Kasumi-1 (cell line): ENCODE measurements at regions not wholly inside any gene's neighbourhood (a gene's known extent, or its start where the extent isn't known, plus 50 kb on each side); places are given as distances from the start of the nearest gene placed in this dataset.
"Not testable (repeated sequence)": the region's sequence is repeated elsewhere in the genome, so short reads cannot be mapped to it uniquely, and the experiment has no call there.

ENCODE experiments used
- DNase-seq, 2 experiments: peaks; one replicate each; lab custom pipeline; 2025; lab: John Stamatoyannopoulos, UW

DNA sequence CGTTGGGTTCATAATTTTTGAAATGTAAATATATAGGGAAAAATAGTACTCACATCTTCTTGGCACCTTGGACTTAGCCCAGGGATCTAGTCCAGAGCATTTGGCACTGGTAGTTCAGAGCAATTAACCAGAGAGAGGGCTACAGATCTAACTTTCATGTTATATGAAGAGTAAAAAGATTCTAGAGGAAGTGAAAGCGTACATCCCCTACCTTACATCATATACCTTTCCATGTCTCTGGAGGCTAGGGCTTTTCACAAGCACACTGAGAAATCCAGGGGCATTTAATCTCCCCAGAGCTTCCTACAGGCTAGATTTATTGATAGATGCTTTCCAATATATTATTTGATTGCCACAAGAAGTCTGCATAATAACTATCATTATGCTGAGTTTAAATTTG lies 687.5 kb upstream of the FBXO33 start:
- DNase-seq, result no peak

DNA sequence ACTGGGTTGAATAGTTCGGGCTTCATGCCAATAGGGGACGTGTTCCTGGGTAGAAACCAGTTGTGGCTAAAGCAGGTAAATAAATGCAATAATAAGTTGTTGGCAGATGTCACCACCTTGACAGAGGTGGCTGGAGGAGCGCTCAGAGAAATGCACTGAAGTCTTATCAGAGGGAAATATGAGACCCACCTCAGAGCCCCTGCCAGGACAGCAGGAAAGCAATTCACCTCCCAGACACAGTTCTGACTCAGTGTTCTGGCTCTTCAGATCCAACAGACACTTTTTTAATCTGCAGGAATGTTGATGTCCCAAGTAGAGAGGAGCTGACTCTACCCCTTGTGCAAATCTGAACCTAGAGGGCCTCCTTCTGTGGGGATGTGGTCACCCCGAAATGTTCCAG lies 687.1 kb upstream of the FBXO33 start:
- no peak for DNase-seq

GRCh38 chr14:40115583-40115982 lies 683.4 kb upstream of the FBXO33 start:
- no peak for DNase-seq

- no peak for DNase-seq
Observed at GRCh38 chr14:40113671-40114070, 681.4 kb upstream of the FBXO33 start.

DNA sequence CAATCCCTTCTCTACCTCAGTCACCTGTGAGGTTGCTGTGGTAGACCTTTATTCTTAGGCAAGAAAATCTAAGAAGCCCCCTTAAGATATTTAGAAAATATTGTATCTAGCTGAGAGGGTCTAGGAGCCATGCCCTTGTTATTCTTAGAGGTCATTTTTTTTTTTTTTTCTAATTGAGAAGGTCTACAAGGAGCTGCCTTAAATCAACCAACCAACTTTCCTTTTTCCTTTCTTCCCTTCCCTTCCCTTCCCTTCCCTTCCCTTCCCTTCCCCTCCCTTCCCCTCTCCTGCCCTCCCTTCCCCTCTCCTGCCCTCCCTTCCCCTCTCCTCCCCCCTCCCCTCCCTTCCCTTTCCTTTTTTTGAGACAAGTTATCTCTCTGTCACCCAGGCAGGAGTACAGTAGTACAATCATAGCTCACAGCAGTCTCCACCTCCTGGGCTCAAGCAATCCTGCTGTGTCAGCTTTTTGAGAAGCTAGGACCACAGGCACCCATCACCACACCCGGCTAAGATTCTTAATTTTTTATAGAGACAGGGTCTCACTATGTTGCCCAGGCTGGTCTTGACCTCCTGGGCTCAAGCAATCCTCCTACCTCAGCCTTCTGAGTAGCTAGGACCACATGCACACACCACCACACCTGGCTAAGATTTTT lies 668.4 kb upstream of the FBXO33 start:
- DNase-seq, result no peak

DNA sequence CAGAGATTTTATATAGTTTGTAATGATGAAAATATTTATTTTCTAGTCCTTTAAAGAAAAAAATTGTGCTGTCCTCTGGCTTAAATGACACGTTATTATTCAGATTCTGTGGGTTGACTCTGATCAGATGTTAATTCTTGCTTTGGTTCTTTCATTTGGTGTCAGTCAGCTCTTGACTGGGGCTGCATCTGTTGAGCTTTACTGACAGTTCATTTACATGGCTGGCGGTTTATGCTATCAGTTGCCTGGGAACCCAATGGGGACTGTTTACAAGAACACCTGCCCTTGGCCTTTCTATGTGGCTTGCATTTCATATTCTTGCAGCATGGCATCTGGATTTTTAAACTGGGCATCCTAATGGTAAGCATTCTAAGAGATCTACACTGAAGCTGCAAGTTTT lies 667.1 kb upstream of the FBXO33 start:
- no peak for DNase-seq

- DNase-seq, result no peak
Observed at GRCh38 chr14:40098468-40098867, 666.2 kb upstream of the FBXO33 start.

- no peak for DNase-seq
Observed at GRCh38 chr14:40096968-40097367, 664.7 kb upstream of the FBXO33 start.

DNA sequence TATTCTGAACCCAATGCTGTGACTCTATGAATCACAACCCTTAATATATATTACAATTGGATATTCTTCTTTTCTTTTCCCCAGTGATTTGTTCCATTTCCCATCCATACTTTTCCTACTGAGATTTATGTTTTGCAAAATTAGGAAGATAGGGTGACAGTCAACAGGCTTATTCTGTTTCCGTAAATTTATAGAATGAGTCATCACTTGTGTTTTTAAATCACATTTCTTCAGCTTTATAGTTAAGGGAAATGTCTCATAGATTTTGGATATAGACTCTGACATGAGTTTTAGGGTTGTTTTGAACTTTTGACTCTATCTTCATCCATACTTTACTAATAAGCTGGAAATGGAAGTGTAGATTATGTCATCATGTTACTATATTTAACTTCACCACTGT lies 661.6 kb upstream of the FBXO33 start:
- DNase-seq, result no peak

GRCh38 chr14:40074169-40074568 lies 641.9 kb upstream of the FBXO33 start:
- DNase-seq, result no peak

DNA sequence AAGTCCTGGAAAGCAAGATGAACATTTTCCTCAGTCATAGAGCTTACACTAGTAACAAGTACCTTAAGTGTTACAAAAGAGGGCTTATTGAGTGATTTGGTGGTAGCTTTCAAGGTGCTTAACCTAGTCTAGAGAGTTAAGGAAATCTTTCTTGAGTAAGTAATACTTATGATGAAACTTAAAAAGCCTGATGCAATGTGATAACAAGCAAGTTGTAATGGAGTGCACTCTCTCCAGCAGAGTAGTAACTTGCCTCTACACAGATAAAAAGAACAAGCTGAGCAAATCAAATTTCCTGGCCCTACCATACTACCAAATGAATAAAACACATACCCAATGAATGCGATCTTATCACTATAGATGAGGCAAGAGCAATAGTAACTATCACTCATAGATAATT lies 639.9 kb upstream of the FBXO33 start:
- no peak for DNase-seq

GRCh38 chr14:40058901-40059897 lies 627.0 kb upstream of the FBXO33 start:
- DNase-seq, result no peak

DNA sequence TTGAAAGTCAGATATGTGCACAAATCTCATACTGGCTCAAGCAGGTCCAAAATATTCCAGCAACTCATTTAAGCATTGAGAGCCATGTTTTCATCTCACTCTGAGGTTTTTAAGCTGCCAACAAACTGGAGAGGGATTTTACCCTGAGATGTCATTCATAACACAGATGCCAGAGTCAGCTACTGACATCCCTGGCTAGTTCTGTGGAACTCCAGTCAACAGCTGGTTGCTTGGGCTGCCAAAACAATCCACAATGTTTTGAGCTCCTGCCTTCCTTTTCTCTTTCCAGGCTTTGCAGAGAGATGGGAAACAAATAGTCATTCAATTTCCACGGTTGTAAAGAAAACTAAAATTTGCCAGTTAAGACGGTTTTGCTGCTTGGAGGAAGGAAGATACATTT lies 621.2 kb upstream of the FBXO33 start:
- DNase-seq, result no peak

GRCh38 chr14:40028991-40029390 lies 596.8 kb upstream of the FBXO33 start:
- no peak for DNase-seq

DNA sequence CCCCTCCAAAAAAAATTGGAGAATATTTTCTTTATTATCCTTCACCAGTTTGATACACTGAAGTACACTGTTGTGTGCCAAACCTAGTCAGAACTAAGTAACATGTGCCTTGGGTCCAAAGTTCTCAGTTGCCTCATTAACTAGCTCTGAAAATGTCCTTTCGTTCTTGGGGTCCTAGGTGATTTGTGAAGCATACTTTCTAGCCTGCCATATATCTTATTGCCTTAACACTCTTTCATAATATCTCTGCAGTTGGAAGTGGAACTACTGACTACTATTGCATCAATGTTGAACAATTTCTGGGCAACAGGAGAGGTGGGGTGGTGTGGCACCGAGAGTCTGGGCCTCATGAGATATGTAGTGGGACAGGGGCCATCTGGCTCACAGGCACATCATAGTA lies 592.9 kb upstream of the FBXO33 start:
- DNase-seq, result no peak

- DNase-seq, result no peak
Observed at GRCh38 chr14:40010961-40011360, 578.7 kb upstream of the FBXO33 start.

GRCh38 chr14:40009771-40010170 lies 577.5 kb upstream of the FBXO33 start:
- no peak for DNase-seq

DNA sequence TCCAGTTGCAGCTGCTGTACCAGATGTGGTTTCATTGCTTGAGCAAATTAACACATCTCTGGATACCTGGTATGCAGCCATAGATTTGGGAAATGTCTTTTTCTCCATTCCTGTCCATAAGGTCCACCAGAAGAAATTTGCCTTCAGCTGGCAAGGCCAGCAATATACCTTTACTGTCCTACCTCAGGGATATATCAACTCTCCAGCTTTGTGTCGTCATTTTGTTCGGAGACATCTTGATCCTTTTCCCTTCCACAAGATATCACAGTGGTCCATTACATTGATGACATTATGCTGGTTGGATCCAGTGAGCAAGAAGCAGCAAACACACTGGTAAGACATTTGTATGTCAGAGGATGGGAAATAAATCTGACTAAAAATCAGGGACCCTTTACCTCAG lies 576.1 kb upstream of the FBXO33 start:
- not testable (repeated sequence) for DNase-seq

DNA sequence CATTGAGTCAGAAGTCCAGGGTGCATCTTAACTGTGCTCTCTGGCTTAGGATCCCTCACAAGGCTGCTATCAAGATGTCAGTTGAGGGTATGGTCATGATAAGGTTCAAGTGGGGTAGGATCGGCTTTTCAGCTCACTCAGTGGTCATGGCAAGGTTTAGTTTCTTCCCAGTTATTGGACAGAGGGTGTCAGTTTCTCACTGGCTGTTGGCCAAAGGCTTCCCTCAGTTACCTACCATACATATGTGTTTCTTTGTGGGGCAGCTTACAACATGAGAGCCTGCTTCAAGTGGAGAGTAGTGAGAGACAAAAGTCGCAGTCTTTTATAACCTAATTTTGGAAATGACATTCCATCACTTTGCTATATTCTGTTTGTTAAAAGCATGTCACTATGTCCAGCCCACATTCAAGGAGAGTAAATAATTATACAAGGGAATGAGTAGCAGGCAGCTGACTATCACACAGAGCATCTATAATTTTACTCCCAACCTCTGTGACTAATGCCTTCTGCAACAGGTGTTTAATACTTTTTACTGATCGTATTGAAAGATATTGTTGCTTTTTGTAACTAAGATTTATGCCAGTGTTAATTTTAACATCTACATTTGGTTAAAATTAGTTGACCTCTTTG lies 572.8 kb upstream of the FBXO33 start:
- no peak for DNase-seq

DNA sequence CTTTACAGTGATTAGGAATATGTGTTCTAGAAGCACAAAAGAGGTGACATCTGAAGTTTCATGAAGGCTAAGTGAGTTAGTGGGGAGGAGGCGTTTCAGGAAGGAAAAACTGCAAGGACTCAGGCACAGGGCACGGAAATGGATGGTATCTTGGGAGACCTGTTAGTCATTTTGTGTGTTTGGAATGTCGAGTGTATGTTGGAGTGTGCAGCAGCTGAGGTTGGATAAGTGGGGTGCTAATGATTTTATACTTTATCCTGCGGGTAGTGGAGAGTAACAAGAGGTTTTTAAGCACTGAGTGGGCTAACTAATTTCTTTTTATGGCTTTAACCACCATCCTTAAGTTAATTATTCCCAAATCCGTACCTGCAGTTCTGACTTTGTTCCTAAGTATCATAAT lies 571.5 kb upstream of the FBXO33 start:
- no peak for DNase-seq

GRCh38 chr14:39998854-39999253 lies 566.6 kb upstream of the FBXO33 start:
- DNase-seq, result no peak

- no peak for DNase-seq
Observed at GRCh38 chr14:39998114-39998513, 565.9 kb upstream of the FBXO33 start.

DNA sequence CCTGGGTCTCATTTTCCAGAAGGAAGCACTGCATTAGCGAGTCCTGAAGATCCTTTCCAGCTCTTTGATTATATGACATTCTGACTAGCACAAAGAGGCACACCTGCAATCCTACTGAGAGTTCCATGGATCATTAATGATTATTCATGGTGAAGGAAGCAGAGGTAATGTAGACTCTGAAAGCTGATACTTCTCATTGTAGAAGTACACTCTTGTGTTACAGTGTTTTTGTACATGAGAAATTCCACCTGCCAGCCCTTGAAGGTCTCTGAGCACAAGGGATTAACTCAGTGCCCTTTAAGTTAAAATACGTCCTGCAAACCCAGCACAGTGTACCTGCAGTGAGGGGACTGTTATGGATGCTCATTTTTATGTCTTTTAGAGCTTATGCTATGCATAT lies 558.8 kb upstream of the FBXO33 start:
- DNase-seq, result no peak
